ENCODE measurements at regions not wholly inside any gene's neighbourhood (a gene's known extent, or its start where the extent isn't known, plus 50 kb on each side); places are given as distances from the start of the nearest gene placed in this dataset.

- no peaks in the 10 kb centered on the region for H3K4me1 ChIP-seq (replicated peaks)
- DNase-seq (ENCODE audit: low spot score) = no peak
- no peak overlapping the region for H3K4me3 ChIP-seq
- no peak overlapping the region for H3K27ac ChIP-seq
- no peak for TF ChIP-seq POLR2A (IDR thresholded peaks at IDR 0.05)
- no peak for TF ChIP-seq POLR2AphosphoS5 (IDR thresholded peaks at IDR 0.05)
- TF ChIP-seq, protein P1, sequence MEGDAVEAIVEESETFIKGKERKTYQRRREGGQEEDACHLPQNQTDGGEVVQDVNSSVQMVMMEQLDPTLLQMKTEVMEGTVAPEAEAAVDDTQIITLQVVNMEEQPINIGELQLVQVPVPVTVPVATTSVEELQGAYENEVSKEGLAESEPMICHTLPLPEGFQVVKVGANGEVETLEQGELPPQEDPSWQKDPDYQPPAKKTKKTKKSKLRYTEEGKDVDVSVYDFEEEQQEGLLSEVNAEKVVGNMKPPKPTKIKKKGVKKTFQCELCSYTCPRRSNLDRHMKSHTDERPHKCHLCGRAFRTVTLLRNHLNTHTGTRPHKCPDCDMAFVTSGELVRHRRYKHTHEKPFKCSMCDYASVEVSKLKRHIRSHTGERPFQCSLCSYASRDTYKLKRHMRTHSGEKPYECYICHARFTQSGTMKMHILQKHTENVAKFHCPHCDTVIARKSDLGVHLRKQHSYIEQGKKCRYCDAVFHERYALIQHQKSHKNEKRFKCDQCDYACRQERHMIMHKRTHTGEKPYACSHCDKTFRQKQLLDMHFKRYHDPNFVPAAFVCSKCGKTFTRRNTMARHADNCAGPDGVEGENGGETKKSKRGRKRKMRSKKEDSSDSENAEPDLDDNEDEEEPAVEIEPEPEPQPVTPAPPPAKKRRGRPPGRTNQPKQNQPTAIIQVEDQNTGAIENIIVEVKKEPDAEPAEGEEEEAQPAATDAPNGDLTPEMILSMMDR (IDR thresholded peaks at IDR 0.05) = no peak
- no peaks in the 10 kb centered on the region for H3K9me3 ChIP-seq
- 74% methylated on average over 11 of the region's 11 CpGs for WGBS
- no peaks in the 10 kb centered on the region for H3K36me3 ChIP-seq
- peaks cover 3% of the 10 kb centered on the region for H3K27me3 ChIP-seq (replicated peaks; ENCODE audit: insufficient read depth)
- intact Hi-C loops (cut with DNase I) = no loop called here
These were observed 51.2 kb upstream of the SLCO4A1 start for GRCh38 chr20:62591122-62591468.

DNA sequence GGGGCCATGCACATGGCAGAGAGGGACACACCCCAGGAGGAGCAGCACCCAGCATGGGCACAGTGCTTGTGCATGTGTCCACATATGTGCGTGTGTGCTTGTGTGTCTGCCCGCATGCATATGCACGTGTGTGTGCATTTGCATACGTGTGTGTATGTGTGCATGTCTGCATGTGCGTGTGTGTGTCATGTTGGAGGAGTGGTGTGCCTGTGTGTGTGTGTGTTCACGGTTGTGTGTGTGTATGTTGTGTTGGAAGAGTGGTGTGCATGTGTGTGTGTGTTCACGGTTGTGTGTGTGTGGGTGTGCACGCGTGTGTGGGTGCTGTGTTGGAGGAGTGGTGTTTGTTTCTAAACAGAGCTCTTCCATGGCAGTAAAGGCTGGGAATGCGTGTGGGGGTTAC lies 50.7 kb upstream of the SLCO4A1 start:
- WGBS = 88% methylated on average over 10 of the region's 10 CpGs
- intact Hi-C loops (cut with DNase I) = no loop called here
- Histone ChIP-seq H3K27me3 (replicated peaks; ENCODE audit: insufficient read depth) (peaks cover 6% of the 10 kb centered on the region), H3K9me3 (no peaks in the 10 kb centered on the region), H3K4me3 (no peak overlapping the region), H3K27ac (no peak overlapping the region), H3K4me1 (replicated peaks) (no peaks in the 10 kb centered on the region), H3K36me3 (no peaks in the 10 kb centered on the region)
- DNase-seq (ENCODE audit: low spot score) = no peak
- no peak for TF ChIP-seq POLR2AphosphoS5 (IDR thresholded peaks at IDR 0.05)
- TF ChIP-seq POLR2A (IDR thresholded peaks at IDR 0.05) = no peak
- TF ChIP-seq, protein P1 (IDR thresholded peaks at IDR 0.05) = no peak

Small RNA genes lying in the stretch of these regions (microRNA-seq; reads per million reads assigned to microRNA genes)
- 7.5 reads per million, percentile 48 among the genes with 10 or more reads in this experiment for gene MIR1-1
- gene MIR133A2 = 0.25 reads per million

Small RNA genes lying in the stretch of these regions (small RNA-seq; reads per million reads assigned to genes)
- gene MIR1-1 = 0 to 0.20 reads per million in 2 donors

Data from prostate gland (tissue), 2 donors.